A549 (cell line): ENCODE measurements at regions not wholly inside any gene's neighbourhood (a gene's known extent, or its start where the extent isn't known, plus 50 kb on each side); places are given as distances from the start of the nearest gene placed in this dataset.

Source experiments
- ATAC-seq, 2 experiments: fragments of 200-7000 bp in 1 of 2; fragments of >200 bp in 1 of 2; cut with Nextera tagmentation in 1 of 2; cut with Tn5 transposase in 1 of 2; 3 replicates each; pipeline versions ENCODE4 v1.8.0 to v1.9.1; 2018 to 2020; ENCODE audit warnings: mild to moderate bottlenecking in 1 of 2, moderate library complexity in 1 of 2
- CTCF ChIA-PET: fragments of 300-600 bp; sonication (Branson Sonifier 250); formaldehyde crosslinking; extraction: SDS; loops from one replicate; lab custom pipeline; 2021; ENCODE audit warnings: antibody characterized with exemption, inconsistent platforms; lab: Yijun Ruan, JAX
- POLR2A ChIA-PET: fragments of 350-600 bp; formaldehyde crosslinking; extraction: SDS; loops from one replicate; lab custom pipeline; 2021; ENCODE audit warnings: antibody characterized with exemption, inconsistent platforms; lab: Yijun Ruan, JAX
- DNase-seq, 2 experiments: peaks; one replicate each; pipeline versions ENCODE4 v3.0.0 to v3.0.0-alpha.2; 2011 to 2016; ENCODE audit warnings: low read depth in 1 of 2, low spot score in 1 of 2
- FAIRE-seq: peaks from 2 replicates; lab custom pipeline; 2011; peaks lifted over from hg19 to GRCh38; lab: Jason Lieb, UNC
- H3K27ac ChIP-seq, 2 experiments: fragments of >200 bp; sonication (Bioruptor Twin); formaldehyde crosslinking; 3 replicates each; pipeline ENCODE4 v1.5.1; 2016 to 2017
- H3K4me1 ChIP-seq: fragments of >200 bp; sonication (Bioruptor Twin); formaldehyde crosslinking; 3 replicates; pipeline ENCODE4 v1.6.1; 2016
- H3K4me2 ChIP-seq: fragments of >200 bp; sonication (Bioruptor Twin); formaldehyde crosslinking; 3 replicates; pipeline ENCODE4 v1.6.1; 2016
- H3K4me3 ChIP-seq: fragments of >200 bp; sonication (Bioruptor Twin); formaldehyde crosslinking; 3 replicates; pipeline ENCODE4 v1.5.1; 2016
- H3K9me3 ChIP-seq: fragments of >200 bp; sonication (Bioruptor Twin); formaldehyde crosslinking; 3 replicates; pipeline ENCODE4 v1.6.1; 2016
- ATOH8 ChIP-seq: fragments of 250-450 bp; sonication (Bioruptor Pico); IDR thresholded peaks from 2 replicates; pipeline ENCODE4 v1.5.0; 2020; ENCODE audit warnings: low read depth, mild to moderate bottlenecking, moderate library complexity
- CBX2 ChIP-seq: fragments of 200-600 bp; sonication (generic); IDR thresholded peaks from 2 replicates; pipeline ENCODE4 v1.6.1; 2016; ENCODE audit warnings: low read depth, mild to moderate bottlenecking, borderline replicate concordance
- E2F6 ChIP-seq: IDR thresholded peaks from 2 replicates; pipeline ENCODE4 v1.6.1; 2012; ENCODE audit warnings: low read depth, borderline replicate concordance
- EHF ChIP-seq: fragments of 250-450 bp; sonication (Bioruptor Pico); IDR thresholded peaks from 2 replicates; pipeline ENCODE4 v1.5.0; 2020; ENCODE audit warnings: mild to moderate bottlenecking
- EHMT2 ChIP-seq: fragments of 200-600 bp; sonication (generic); IDR thresholded peaks from 2 replicates; pipeline ENCODE4 v1.6.1; 2016; ENCODE audit warnings: antibody characterized with exemption, low read depth, mild to moderate bottlenecking, moderate library complexity
- EP300 ChIP-seq, 2 experiments: fragments of >200 bp; sonication (Bioruptor Twin); formaldehyde crosslinking; IDR thresholded peaks; 2 replicates in 1 of 2; 3 replicates in 1 of 2; pipeline ENCODE4 v1.6.1; 2016 to 2017
- FOSB ChIP-seq: fragments of 250-450 bp; sonication (Bioruptor Pico); IDR thresholded peaks from 2 replicates; pipeline ENCODE4 v1.5.0; 2020; ENCODE audit warnings: mild to moderate bottlenecking, moderate library complexity
- FOXS1 ChIP-seq: fragments of 250-450 bp; sonication (Bioruptor Pico); IDR thresholded peaks from 2 replicates; pipeline ENCODE4 v1.5.0; 2020; ENCODE audit warnings: mild to moderate bottlenecking, moderate library complexity
- HDAC2 ChIP-seq: fragments of 200-600 bp; sonication (generic); IDR thresholded peaks from 2 replicates; pipeline ENCODE4 v1.6.1; 2016
- HEYL ChIP-seq: fragments of 250-450 bp; sonication (Bioruptor Pico); IDR thresholded peaks from 2 replicates; pipeline ENCODE4 v1.8.0; 2021; ENCODE audit warnings: mild to moderate bottlenecking, moderate library complexity
- HOXB13 ChIP-seq: fragments of 250-450 bp; sonication (Bioruptor Pico); IDR thresholded peaks from 2 replicates; pipeline ENCODE4 v1.5.0; 2020; ENCODE audit warnings: low read depth, mild to moderate bottlenecking, moderate library complexity
- MAFK ChIP-seq: fragments of 450-650 bp; IDR thresholded peaks from 2 replicates; pipeline ENCODE4 v1.6.1; 2014; ENCODE audit not compliant: partially characterized antibody
- MAX ChIP-seq: IDR thresholded peaks from 2 replicates; pipeline ENCODE4 v1.6.1; 2012
- MYC ChIP-seq: IDR thresholded peaks from 2 replicates; pipeline ENCODE4 v1.6.1; 2012; ENCODE audit warnings: mild to moderate bottlenecking, inconsistent platforms, low read length, improper control_type of control experiment, borderline replicate concordance
- NFE2L2 ChIP-seq: fragments of 150-350 bp; conservative IDR thresholded peaks from 2 replicates; pipeline ENCODE4 v1.6.1; 2014; ENCODE audit warnings: low read length
- NPAS2 ChIP-seq: fragments of 250-450 bp; sonication (Bioruptor Pico); IDR thresholded peaks from 2 replicates; pipeline ENCODE4 v1.8.0; 2022; ENCODE audit warnings: mild to moderate bottlenecking, moderate library complexity, borderline replicate concordance
- NR3C1 ChIP-seq: fragments of >200 bp; sonication (Bioruptor Twin); formaldehyde crosslinking; IDR thresholded peaks from 3 replicates; pipeline ENCODE4 v1.6.1; 2017
- PBX3 ChIP-seq: IDR thresholded peaks from 2 replicates; pipeline ENCODE4 v1.6.1; 2012
- PHF8 ChIP-seq: fragments of 200-600 bp; sonication (generic); IDR thresholded peaks from 2 replicates; pipeline ENCODE4 v1.6.1; 2016; ENCODE audit warnings: low read depth, mild to moderate bottlenecking, antibody characterized with exemption, moderate library complexity, borderline replicate concordance
- SREBF2 ChIP-seq: fragments of 450-650 bp; IDR thresholded peaks from 2 replicates; pipeline ENCODE4 v1.6.1; 2014; ENCODE audit warnings: mild to moderate bottlenecking, moderate library complexity
- USF2 ChIP-seq: fragments of 450-650 bp; IDR thresholded peaks from 2 replicates; pipeline ENCODE4 v1.6.1; 2014; ENCODE audit warnings: antibody characterized with exemption
- ZNF302 ChIP-seq: fragments of 250-450 bp; sonication (Bioruptor Pico); IDR thresholded peaks from 2 replicates; pipeline ENCODE4 v1.9.0; 2021; ENCODE audit warnings: inconsistent platforms, mild to moderate bottlenecking, moderate library complexity
- ZSCAN20 ChIP-seq: fragments of 250-450 bp; sonication (Bioruptor Pico); IDR thresholded peaks from 2 replicates; pipeline ENCODE4 v1.8.0; 2022; ENCODE audit warnings: mild to moderate bottlenecking, moderate library complexity
- WGBS: methylation state at CpG from one replicate; pipeline ENCODE4 v1.1.6; 2017; ENCODE audit errors: missing lambda C conversion rate; 5-methylcytosine and 5-hydroxymethylcytosine counted together

GRCh38 chr2:181157326-181157725 is 176.9 kb downstream of the UBE2E3 start:
- Histone ChIP-seq H3K4me3 (no peak overlapping the region), H3K9me3 (peaks cover 4% of the 10 kb centered on the region; the same call in 2 of the 3 replicates), H3K4me1 (no peaks in the 10 kb centered on the region), H3K4me2 (no peak overlapping the region), H3K27ac (no peak overlapping the region)
- TF ChIP-seq HOXB13 (CRISPR knock-in tag) (no peak), ATOH8 (CRISPR knock-in tag) (no peak), FOXS1 (CRISPR knock-in tag) (no peak), EHMT2 (no peak), EP300 (IDR thresholded peaks at IDR 0.05) (no peak), ZSCAN20 (CRISPR knock-in tag) (no peak), NFE2L2 (no peak), ZNF302 (no peak), MAFK (no peak), NPAS2 (CRISPR knock-in tag) (no peak), USF2 (no peak), NR3C1 (no peak), MYC (no peak), SREBF2 (no peak), FOSB (CRISPR knock-in tag) (no peak), HEYL (CRISPR knock-in tag) (no peak), E2F6 (no peak), EHF (no peak), HDAC2 (no peak)
- whole genome bisulfite sequencing = 29% methylated on average over 4 of the region's 4 CpGs
- DNase-seq (no peak), FAIRE-seq (no peak), ATAC-seq (no peak)
- ChIA-PET POLR2A (no interaction called here), CTCF (no interaction called here)

GRCh38 chr2:181158427-181158826 is 178.0 kb downstream of the UBE2E3 start:
- H3K4me3 ChIP-seq = no peak overlapping the region
- ChIA-PET CTCF (no interaction called here), POLR2A (no interaction called here)
- no peak for ATAC-seq
- no peaks in the 10 kb centered on the region for H3K4me1 ChIP-seq
- H3K27ac ChIP-seq = no peak overlapping the region
- H3K4me2 ChIP-seq = no peak overlapping the region
- 4% methylated on average over 1 of the region's 1 CpG for WGBS
- DNase-seq = no peak
- no peak for FAIRE-seq
- TF ChIP-seq ATOH8 (CRISPR knock-in tag) = no peak
- no peak for TF ChIP-seq CBX2
- no peak for TF ChIP-seq PBX3
- TF ChIP-seq, all 56 proteins: peak for 0
- peaks cover 4% of the 10 kb centered on the region; the same call in 2 of the 3 replicates for H3K9me3 ChIP-seq

- POLR2A ChIA-PET = no interaction called here
- FAIRE-seq = no peak
- TF ChIP-seq MAX (no peak), MAFK (no peak), PHF8 (no peak), CBX2 (no peak), NPAS2 (CRISPR knock-in tag) (no peak)
- TF ChIP-seq, all 56 proteins: peak for 0
- Histone ChIP-seq H3K4me1 (no peaks in the 10 kb centered on the region), H3K9me3 (no peaks in the 10 kb centered on the region), H3K4me2 (no peak overlapping the region), H3K4me3 (no peak overlapping the region), H3K27ac (no peak overlapping the region)
- WGBS = no CpG with 5 or more reads among the region's 1 CpG
- ATAC-seq (no peak), DNase-seq (no peak)
- CTCF ChIA-PET = interaction anchor here (0.6 kb wide), 1 partner anchor 155 kb away, joined by 5 read pairs; no protein-coding TSS in a partner anchor
Measured at GRCh38 chr2:181161615-181162014, 181.2 kb downstream of the UBE2E3 start.
